ENCODE measurements at regions not wholly inside any gene's neighbourhood (a gene's known extent, or its start where the extent isn't known, plus 50 kb on each side); places are given as distances from the start of the nearest gene placed in this dataset.

DNA sequence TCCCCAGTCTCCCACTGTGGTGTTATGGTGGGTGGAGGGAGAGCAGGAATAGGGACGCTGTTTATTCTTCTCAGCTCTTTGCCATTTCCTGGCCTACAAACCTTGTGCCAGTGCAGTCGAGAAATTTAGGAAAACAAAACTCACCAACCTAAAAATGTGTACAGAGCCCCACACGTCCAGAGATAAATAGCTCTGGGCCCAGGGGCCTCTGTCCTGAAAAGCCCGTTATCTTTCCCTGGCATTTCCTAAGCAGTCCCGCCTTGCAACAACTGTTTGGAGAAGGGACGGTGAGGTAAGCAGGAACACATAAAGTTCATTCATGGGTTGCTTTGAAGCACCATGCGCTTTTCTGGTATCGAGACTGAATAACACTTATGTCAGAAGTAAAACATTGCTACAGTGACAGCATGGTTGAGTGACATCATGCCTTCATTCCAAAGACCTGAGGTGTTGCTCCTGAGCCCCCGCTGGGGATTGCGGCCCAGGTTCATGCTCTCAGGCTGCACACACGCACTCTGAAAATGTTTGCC is 80.1 kb upstream of the NXT1 start:
- peaks cover 4% of the 10 kb centered on the region; the same call in 1 of the 2 replicates for H3K36me3 Mint-ChIP-seq (ENCODE audit: low read depth)
- no peak overlapping the region for H3K4me3 Mint-ChIP-seq
- H3K4me1 Mint-ChIP-seq (ENCODE audit: low read depth): no peaks in the 10 kb centered on the region
- peaks cover 10% of the 10 kb centered on the region for H3K9me3 Mint-ChIP-seq
- peaks cover 3% of the 10 kb centered on the region; the same call in 1 of the 2 replicates for H3K27me3 Mint-ChIP-seq (ENCODE audit: insufficient read depth)
- H3K27ac Mint-ChIP-seq: no peak overlapping the region
- TF ChIP-seq CTCF (IDR thresholded peaks at IDR 0.05): no peak
- no peak for DNase-seq

GRCh38 chr20:23269954-23270353 is 80.6 kb upstream of the NXT1 start:
- no peak overlapping the region for H3K27ac Mint-ChIP-seq
- TF ChIP-seq CTCF (IDR thresholded peaks at IDR 0.05): no peak
- DNase-seq: no peak
- H3K4me1 Mint-ChIP-seq (ENCODE audit: low read depth): no peaks in the 10 kb centered on the region
- H3K9me3 Mint-ChIP-seq: peaks cover 10% of the 10 kb centered on the region
- no peak overlapping the region for H3K4me3 Mint-ChIP-seq
- H3K36me3 Mint-ChIP-seq (ENCODE audit: low read depth): peaks cover 4% of the 10 kb centered on the region; the same call in 1 of the 2 replicates
- H3K27me3 Mint-ChIP-seq (ENCODE audit: insufficient read depth): peaks cover 3% of the 10 kb centered on the region; the same call in 1 of the 2 replicates

- no peak overlapping the region for H3K4me3 Mint-ChIP-seq
- peaks cover 4% of the 10 kb centered on the region; the same call in 1 of the 2 replicates for H3K36me3 Mint-ChIP-seq (ENCODE audit: low read depth)
- H3K27me3 Mint-ChIP-seq (ENCODE audit: insufficient read depth): peaks cover 4% of the 10 kb centered on the region
- DNase-seq: no peak
- no peak overlapping the region for H3K27ac Mint-ChIP-seq
- no peak for TF ChIP-seq CTCF (IDR thresholded peaks at IDR 0.05)
- H3K9me3 Mint-ChIP-seq: peaks cover 10% of the 10 kb centered on the region
- no peaks in the 10 kb centered on the region for H3K4me1 Mint-ChIP-seq (ENCODE audit: low read depth)
Observed at GRCh38 chr20:23268792-23269354, 81.7 kb upstream of the NXT1 start.

- H3K36me3 Mint-ChIP-seq (ENCODE audit: low read depth): peaks cover 4% of the 10 kb centered on the region; the same call in 1 of the 2 replicates
- no peak for DNase-seq
- no peaks in the 10 kb centered on the region for H3K4me1 Mint-ChIP-seq (ENCODE audit: low read depth)
- no peak overlapping the region for H3K27ac Mint-ChIP-seq
- no peak overlapping the region for H3K4me3 Mint-ChIP-seq
- H3K9me3 Mint-ChIP-seq: peaks cover 10% of the 10 kb centered on the region
- peaks cover 6% of the 10 kb centered on the region for H3K27me3 Mint-ChIP-seq (ENCODE audit: insufficient read depth)
- no peak for TF ChIP-seq CTCF (IDR thresholded peaks at IDR 0.05)
Observed at GRCh38 chr20:23267909-23268308, 82.7 kb upstream of the NXT1 start.

DNA sequence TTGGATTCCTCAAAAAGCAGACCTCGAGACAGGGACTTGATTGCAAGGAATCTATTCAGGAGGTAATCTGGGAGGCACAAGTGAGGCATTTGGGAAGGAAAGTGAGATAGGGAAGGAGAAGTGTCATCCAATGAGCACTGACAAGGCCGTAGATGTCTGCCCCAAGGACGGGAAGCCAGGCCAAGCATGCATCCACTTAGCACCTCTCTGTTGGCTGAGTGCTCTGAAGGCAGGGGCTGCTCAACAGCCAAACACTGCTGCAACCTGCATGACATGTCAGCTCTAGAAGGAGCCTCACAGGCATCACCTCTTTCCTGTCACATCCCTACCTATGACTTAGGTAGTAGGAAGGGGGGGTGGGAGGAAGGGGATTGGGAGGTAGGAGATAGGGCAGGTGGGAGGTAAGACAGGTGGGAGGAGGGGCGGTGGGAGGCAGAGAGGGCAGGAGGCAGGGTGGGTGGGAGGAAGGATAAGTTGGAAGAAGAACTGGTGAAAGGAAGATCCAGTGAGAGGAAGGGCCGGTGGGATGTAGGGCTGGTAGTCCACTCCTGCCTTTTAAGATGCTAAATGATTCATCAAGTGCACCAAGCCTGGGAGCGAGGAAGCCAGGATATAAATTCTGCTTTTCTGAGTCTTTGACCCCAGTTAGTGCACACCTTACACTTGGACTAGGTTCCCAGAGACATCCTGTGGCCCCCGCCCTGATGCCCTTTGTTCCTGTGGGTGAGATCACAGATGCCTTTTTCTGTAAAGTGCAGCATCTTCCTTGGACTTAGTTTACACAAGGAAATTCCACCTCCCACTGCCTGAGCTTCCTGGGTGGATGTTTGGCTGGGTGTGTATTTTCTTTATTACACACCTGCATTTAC is 83.8 kb upstream of the NXT1 start:
- Mint-ChIP-seq H3K4me3 (no peak overlapping the region), H3K36me3 (ENCODE audit: low read depth) (peaks cover 4% of the 10 kb centered on the region; the same call in 1 of the 2 replicates), H3K27ac (no peak overlapping the region), H3K9me3 (peaks cover 10% of the 10 kb centered on the region), H3K27me3 (ENCODE audit: insufficient read depth) (peaks cover 4% of the 10 kb centered on the region), H3K4me1 (ENCODE audit: low read depth) (no peaks in the 10 kb centered on the region)
- no peak for DNase-seq
- TF ChIP-seq CTCF (IDR thresholded peaks at IDR 0.05): no peak
